PC-3 (cell line): ENCODE measurements at regions not wholly inside any gene's neighbourhood (a gene's known extent, or its start where the extent isn't known, plus 50 kb on each side); places are given as distances from the start of the nearest gene placed in this dataset.

Source experiments
- ATAC-seq: fragments of 200-7000 bp; cut with Tn5 transposase; 2 replicates; pipeline ENCODE4 v1.9.1; 2020; ENCODE audit warnings: mild to moderate bottlenecking, moderate library complexity
- BruUV-seq: library from RNA; stranded (reverse); fragments of 400-500 nt; replicated peaks from 2 replicates; lab custom pipeline; 2021; lab: Mats Ljungman, UMichigan
- CTCF ChIA-PET: fragments of 300-600 bp; sonication (Branson Sonifier 250); formaldehyde crosslinking; loops from one replicate; lab custom pipeline; 2022; ENCODE audit warnings: antibody characterized with exemption; lab: Charles Lee
- POLR2A ChIA-PET: fragments of 300-600 bp; sonication (Branson Sonifier 250); formaldehyde crosslinking; loops from one replicate; lab custom pipeline; 2022; ENCODE audit warnings: antibody characterized with exemption; ENCODE audit not compliant: unreplicated experiment; lab: Charles Lee
- DNase-seq: peaks from one replicate; pipeline ENCODE4 v3.0.0-alpha.2; 2015
- H2AFZ ChIP-seq: fragments of 300-600 bp; sonication (generic); 2 replicates; pipeline ENCODE4 v1.6.0; 2016; ENCODE audit warnings: antibody characterized with exemption, low read length
- H3F3A ChIP-seq: fragments of 300-600 bp; sonication (generic); one replicate; pipeline ENCODE4 v1.6.0; 2017; ENCODE audit warnings: antibody characterized with exemption, low read length, control low read depth, mild to moderate bottlenecking; ENCODE audit not compliant: unreplicated experiment
- H3K27ac ChIP-seq: fragments of 300-600 bp; sonication (generic); 2 replicates; pipeline ENCODE4 v1.5.1; 2016; ENCODE audit warnings: mild to moderate bottlenecking, low read length
- H3K27me3 ChIP-seq: fragments of 300-600 bp; sonication (generic); 2 replicates; pipeline ENCODE4 v1.6.1; 2016; ENCODE audit warnings: low read length, mixed read lengths
- H3K36me3 ChIP-seq: fragments of 300-600 bp; sonication (generic); 2 replicates; pipeline ENCODE4 v1.6.1; 2016; ENCODE audit warnings: low read depth, mixed run types, low read length, mixed read lengths
- H3K4me1 ChIP-seq: fragments of 300-600 bp; sonication (generic); 2 replicates; pipeline ENCODE4 v1.5.1; 2016; ENCODE audit warnings: low read length; ENCODE audit not compliant: insufficient read depth
- H3K4me2 ChIP-seq: fragments of 300-600 bp; sonication (generic); 2 replicates; pipeline ENCODE4 v1.6.0; 2016; ENCODE audit warnings: low read length
- H3K4me3 ChIP-seq: fragments of 300-600 bp; sonication (generic); 2 replicates; pipeline ENCODE4 v1.5.1; 2016; ENCODE audit warnings: mild to moderate bottlenecking, low read length, mixed read lengths
- H3K79me2 ChIP-seq: fragments of 300-600 bp; sonication (generic); 2 replicates; pipeline ENCODE4 v1.6.1; 2017; ENCODE audit warnings: low read length, mixed read lengths
- H3K9ac ChIP-seq: fragments of 300-600 bp; sonication (generic); 2 replicates; pipeline ENCODE4 v1.6.0; 2016; ENCODE audit warnings: mild to moderate bottlenecking, low read length
- H3K9me2 ChIP-seq: fragments of 300-600 bp; sonication (generic); replicated peaks from 2 replicates; pipeline ENCODE4 v1.6.1; 2016; ENCODE audit warnings: mixed run types, low read length, mixed read lengths
- H3K9me3 ChIP-seq: fragments of 300-600 bp; sonication (generic); 2 replicates; pipeline ENCODE4 v1.6.1; 2016; ENCODE audit warnings: low read length, mixed read lengths
- H4K20me1 ChIP-seq: fragments of 300-600 bp; sonication (generic); 2 replicates; pipeline ENCODE4 v1.6.1; 2016; ENCODE audit warnings: low read length, mixed read lengths
- EZH2 ChIP-seq: fragments of 300-600 bp; sonication (generic); IDR thresholded peaks from one replicate; pipeline ENCODE4 v1.6.1; 2017; ENCODE audit warnings: antibody characterized with exemption, mild to moderate bottlenecking, low read length; ENCODE audit not compliant: unreplicated experiment
- EZH2phosphoT487 ChIP-seq: fragments of 300-600 bp; sonication (generic); IDR thresholded peaks from 2 replicates; pipeline ENCODE4 v1.6.1; 2018; ENCODE audit warnings: mild to moderate bottlenecking, antibody characterized with exemption, low read length, borderline replicate concordance
- intact Hi-C: fragments of 100-400 bp; cut with micrococcal nuclease; formaldehyde crosslinking; loops from 2 replicates; pipeline ENCODE4 v1.9.0; 2023
- TF ChIP-seq, protein P1 (sequence below): fragments of 300-600 bp; sonication (generic); conservative IDR thresholded peaks from 2 replicates; pipeline ENCODE4 v1.5.1; 2017; ENCODE audit warnings: antibody characterized with exemption, low read depth, mild to moderate bottlenecking, low read length

DNA sequence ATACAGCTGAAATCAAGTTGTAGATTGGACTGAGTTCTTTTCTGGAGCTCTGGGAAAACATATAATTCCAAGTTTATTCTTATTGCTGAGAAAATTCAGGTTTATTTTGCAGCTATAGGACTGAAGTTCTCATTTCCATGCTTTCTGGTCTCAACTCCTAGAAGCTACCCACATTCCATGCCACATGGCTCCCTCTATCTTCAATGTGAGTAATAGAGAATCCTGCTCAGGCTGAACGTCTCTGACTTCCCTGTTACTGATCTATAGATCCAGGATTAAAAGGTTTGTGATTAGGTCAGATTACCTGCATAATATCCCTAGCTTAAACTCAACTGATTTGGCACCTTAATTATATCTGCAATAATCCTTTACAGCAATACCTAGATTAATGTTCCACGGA, 453.8 kb upstream of the MC4R start:
- Histone ChIP-seq H3K36me3 (no peaks in the 10 kb centered on the region), H3K4me1 (no peaks in the 10 kb centered on the region), H3F3A (no peaks in the 10 kb centered on the region), H3K27me3 (peaks cover 44% of the 10 kb centered on the region), H3K27ac (no peak overlapping the region), H3K4me2 (no peak overlapping the region), H3K9me3 (no peaks in the 10 kb centered on the region), H3K79me2 (no peaks in the 10 kb centered on the region), H4K20me1 (no peaks in the 10 kb centered on the region), H3K9ac (no peak overlapping the region), H3K4me3 (no peak overlapping the region), H3K9me2 (no peaks in the 10 kb centered on the region), H2AFZ (no peak overlapping the region)
- no peak for ATAC-seq
- ChIA-PET POLR2A (no interaction called here), CTCF (no interaction called here)
- intact Hi-C loops: no loop called here
- peak; percentile 6 for DNase-seq
- BruUV-seq: no TSS peak
- no peak for TF ChIP-seq EZH2
- TF ChIP-seq, protein P1, sequence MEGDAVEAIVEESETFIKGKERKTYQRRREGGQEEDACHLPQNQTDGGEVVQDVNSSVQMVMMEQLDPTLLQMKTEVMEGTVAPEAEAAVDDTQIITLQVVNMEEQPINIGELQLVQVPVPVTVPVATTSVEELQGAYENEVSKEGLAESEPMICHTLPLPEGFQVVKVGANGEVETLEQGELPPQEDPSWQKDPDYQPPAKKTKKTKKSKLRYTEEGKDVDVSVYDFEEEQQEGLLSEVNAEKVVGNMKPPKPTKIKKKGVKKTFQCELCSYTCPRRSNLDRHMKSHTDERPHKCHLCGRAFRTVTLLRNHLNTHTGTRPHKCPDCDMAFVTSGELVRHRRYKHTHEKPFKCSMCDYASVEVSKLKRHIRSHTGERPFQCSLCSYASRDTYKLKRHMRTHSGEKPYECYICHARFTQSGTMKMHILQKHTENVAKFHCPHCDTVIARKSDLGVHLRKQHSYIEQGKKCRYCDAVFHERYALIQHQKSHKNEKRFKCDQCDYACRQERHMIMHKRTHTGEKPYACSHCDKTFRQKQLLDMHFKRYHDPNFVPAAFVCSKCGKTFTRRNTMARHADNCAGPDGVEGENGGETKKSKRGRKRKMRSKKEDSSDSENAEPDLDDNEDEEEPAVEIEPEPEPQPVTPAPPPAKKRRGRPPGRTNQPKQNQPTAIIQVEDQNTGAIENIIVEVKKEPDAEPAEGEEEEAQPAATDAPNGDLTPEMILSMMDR: 0 out of 2 replicates have a peak, but pooled peaks have one; percentile 32

DNA sequence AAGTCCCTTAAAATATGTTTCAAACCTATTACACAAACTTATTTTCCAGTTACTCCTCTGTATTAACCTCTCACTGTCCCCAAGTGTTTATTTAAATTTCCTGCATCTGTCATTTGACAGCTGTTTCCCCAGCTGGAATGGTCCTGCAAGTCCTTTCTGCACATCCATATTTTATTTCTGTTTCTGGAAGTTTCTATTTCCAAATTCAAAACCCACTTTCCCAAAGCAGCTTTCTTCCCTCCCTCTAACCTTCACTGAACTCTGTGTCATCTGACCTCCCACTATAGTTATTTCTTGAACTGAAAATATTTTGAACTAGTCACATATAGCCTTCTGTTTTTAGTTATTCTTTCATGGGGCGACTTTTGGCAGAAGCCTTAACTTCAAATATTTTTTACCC, 459.4 kb upstream of the MC4R start:
- TF ChIP-seq EZH2 (no peak), EZH2phosphoT487 (no peak)
- TF ChIP-seq, protein P1: no peak
- CTCF ChIA-PET: no interaction called here
- no peaks in the 10 kb centered on the region for H3K9me3 ChIP-seq

DNA sequence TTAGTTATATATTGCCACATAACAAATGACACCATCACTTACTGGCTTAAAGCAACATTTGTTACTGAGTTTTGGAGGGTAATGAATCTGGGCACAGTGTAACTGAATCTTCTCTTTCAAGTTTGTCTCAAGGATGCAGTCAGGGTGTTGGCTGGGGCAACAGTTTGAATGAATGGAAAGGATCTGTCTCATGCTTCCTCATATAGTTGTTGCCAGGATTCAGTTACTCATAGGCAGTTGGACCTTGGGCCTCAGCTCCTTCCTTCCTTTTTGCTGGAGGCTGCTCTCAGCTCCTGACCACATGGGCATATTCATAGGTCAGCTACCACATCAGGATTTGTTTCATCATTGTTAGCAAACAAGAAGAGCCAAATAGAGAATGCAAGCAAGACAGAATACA, 466.1 kb upstream of the MC4R start:
- H2AFZ ChIP-seq: no peak overlapping the region
- no TSS peak for BruUV-seq
- intact Hi-C loops: no loop called here
- no peak for DNase-seq
- no peak overlapping the region for H3K9ac ChIP-seq
- no peaks in the 10 kb centered on the region for H4K20me1 ChIP-seq
- H3K4me3 ChIP-seq: no peak overlapping the region
- H3K9me3 ChIP-seq: no peaks in the 10 kb centered on the region
- H3K27me3 ChIP-seq: peaks cover 8% of the 10 kb centered on the region; the same call in 1 of the 2 replicates
- ATAC-seq: no peak
- no peaks in the 10 kb centered on the region for H3K79me2 ChIP-seq
- H3F3A ChIP-seq: no peaks in the 10 kb centered on the region
- POLR2A ChIA-PET: no interaction called here
- CTCF ChIA-PET: no interaction called here
- no peaks in the 10 kb centered on the region for H3K4me1 ChIP-seq
- no peaks in the 10 kb centered on the region for H3K36me3 ChIP-seq
- H3K9me2 ChIP-seq: no peaks in the 10 kb centered on the region
- H3K4me2 ChIP-seq: no peak overlapping the region
- H3K27ac ChIP-seq: no peak overlapping the region
- TF ChIP-seq EZH2: no peak
- TF ChIP-seq, protein P1: no peak
- no peak for TF ChIP-seq EZH2phosphoT487

More for the DNA sequence above, 459.4 kb upstream of the MC4R start:
- Histone ChIP-seq H3K27me3 (peaks cover 38% of the 10 kb centered on the region), H3K9ac (no peak overlapping the region), H2AFZ (no peak overlapping the region), H3K79me2 (no peaks in the 10 kb centered on the region), H4K20me1 (no peaks in the 10 kb centered on the region), H3K27ac (no peak overlapping the region), H3F3A (no peaks in the 10 kb centered on the region), H3K4me1 (no peaks in the 10 kb centered on the region), H3K4me3 (no peak overlapping the region), H3K4me2 (no peak overlapping the region), H3K36me3 (no peaks in the 10 kb centered on the region), H3K9me2 (no peaks in the 10 kb centered on the region)
- ATAC-seq (no peak), DNase-seq (no peak)
- intact Hi-C loops: no loop called here
- POLR2A ChIA-PET: no interaction called here
- no TSS peak for BruUV-seq
